HepG2 (cell line): ENCODE measurements at regions not wholly inside any gene's neighbourhood (a gene's known extent, or its start where the extent isn't known, plus 50 kb on each side); places are given as distances from the start of the nearest gene placed in this dataset.

Experiments used
- ATAC-seq: fragments of 200-7000 bp; cut with Tn5 transposase; 3 replicates; pipeline ENCODE4 v1.9.1; 2020; ENCODE audit warnings: mild to moderate bottlenecking, moderate library complexity
- BruUV-seq: library from RNA; stranded (reverse); fragments of 400-500 nt; replicated peaks from 2 replicates; lab custom pipeline; 2021; lab: Mats Ljungman, UMichigan
- CTCF ChIA-PET: fragments of 300-600 bp; formaldehyde crosslinking; extraction: SDS; loops from one replicate; lab custom pipeline; 2021; ENCODE audit warnings: low total read pairs, inconsistent platforms, low intra/inter-chr PET ratio; lab: Yijun Ruan, JAX
- POLR2A ChIA-PET: fragments of 350-600 bp; sonication (Branson Sonifier 250); formaldehyde crosslinking; loops from one replicate; lab custom pipeline; 2020; ENCODE audit warnings: antibody characterized with exemption, inconsistent platforms; lab: Yijun Ruan, JAX
- DNase-seq: peaks from one replicate; pipeline ENCODE4 v3.0.0-alpha.2; 2015; ENCODE audit warnings: low spot score
- FAIRE-seq: peaks from 3 replicates; lab custom pipeline; 2011; peaks lifted over from hg19 to GRCh38; lab: Jason Lieb, UNC
- H2AFZ ChIP-seq: one replicate; pipeline ENCODE4 v1.6.1; 2011; ENCODE audit warnings: low read length, inconsistent platforms
- H3K27ac ChIP-seq: fragments of 300-600 bp; 3 replicates; pipeline ENCODE4 v1.8.0; 2011; ENCODE audit warnings: mixed run types, mild to moderate bottlenecking, mixed read lengths, low read length, inconsistent platforms; ENCODE audit not compliant: insufficient read depth; ENCODE audit errors: extremely low read length
- H3K27me3 ChIP-seq, 2 experiments: fragments of 200-600 bp in 1 of 2; 2 replicates in 1 of 2; 3 replicates in 1 of 2; pipeline versions ENCODE4 v1.6.0 to v1.8.0; 2011; ENCODE audit warnings: low read length in 2 of 2, mild to moderate bottlenecking in 2 of 2, moderate library complexity in 2 of 2, inconsistent platforms in 1 of 2; ENCODE audit not compliant: insufficient read depth in 2 of 2, control insufficient read depth in 1 of 2
- H3K36me3 ChIP-seq, 2 experiments: fragments of 200-600 bp in 1 of 2; replicated peaks in 1 of 2; 2 replicates in 1 of 2; 3 replicates in 1 of 2; pipeline versions ENCODE4 v1.5.1 to v1.8.0; 2011; ENCODE audit warnings: low read length in 2 of 2, inconsistent platforms in 1 of 2; ENCODE audit not compliant: insufficient read depth in 2 of 2, control insufficient read depth in 1 of 2
- H3K4me1 ChIP-seq: 2 replicates; pipeline ENCODE4 v1.5.1; 2012; ENCODE audit warnings: low read length, inconsistent platforms; ENCODE audit not compliant: insufficient read depth
- H3K4me2 ChIP-seq: 2 replicates; pipeline ENCODE4 v1.6.0; 2011; ENCODE audit warnings: low read depth, low read length, inconsistent platforms
- H3K4me3 ChIP-seq, 3 experiments: fragments of 200-600 bp in 1 of 3; sonication (generic), shearing (Covaris generic) in 1 of 3; replicated peaks in 1 of 3; 2 replicates each; pipeline ENCODE4 v1.5.1; 2011 to 2016; ENCODE audit warnings: low read length in 3 of 3, inconsistent platforms in 2 of 3, low read depth in 2 of 3, mild to moderate bottlenecking in 2 of 3, control low read depth in 1 of 3, mixed read lengths in 1 of 3; ENCODE audit not compliant: insufficient read depth in 1 of 3
- H3K79me2 ChIP-seq: one replicate; pipeline ENCODE4 v1.6.1; 2011; ENCODE audit warnings: low read length, inconsistent platforms; ENCODE audit not compliant: insufficient read depth
- H3K9ac ChIP-seq: 2 replicates; pipeline ENCODE4 v1.6.0; 2011; ENCODE audit warnings: mild to moderate bottlenecking, low read depth, low read length, inconsistent platforms; ENCODE audit not compliant: insufficient read depth
- H3K9me3 ChIP-seq: 2 replicates; pipeline ENCODE4 v1.5.1; 2012; ENCODE audit warnings: mild to moderate bottlenecking, low read length
- H4K20me1 ChIP-seq: 2 replicates; pipeline ENCODE4 v1.6.0; 2011; ENCODE audit warnings: inconsistent platforms, mild to moderate bottlenecking, low read length, moderate library complexity; ENCODE audit not compliant: insufficient read depth
- CENPT ChIP-seq: sonication (generic); formaldehyde crosslinking; IDR thresholded peaks from 2 replicates; pipeline ENCODE4 v1.8.0; 2022; ENCODE audit warnings: low read depth, mild to moderate bottlenecking, moderate library complexity, missing genetic modification reagents
- IKZF4 ChIP-seq: sonication (generic); formaldehyde crosslinking; IDR thresholded peaks from 2 replicates; pipeline ENCODE4 v1.5.1; 2020; ENCODE audit warnings: borderline replicate concordance, mild to moderate bottlenecking, low read depth, missing genetic modification reagents; ENCODE audit errors: not compliant biosample characterization
- MAZ ChIP-seq, 2 experiments: sonication (generic) in 1 of 2; formaldehyde crosslinking in 1 of 2; IDR thresholded peaks; 2 replicates each; pipeline versions ENCODE4 v1.5.0 to v1.6.1; 2012 to 2020; ENCODE audit warnings: low read depth in 2 of 2, mild to moderate bottlenecking in 2 of 2, borderline replicate concordance in 1 of 2, improper control_type of control experiment in 1 of 2, low read length in 1 of 2, missing genetic modification reagents in 1 of 2, moderate library complexity in 1 of 2
- PHF8 ChIP-seq: sonication (generic); formaldehyde crosslinking; IDR thresholded peaks from 2 replicates; pipeline ENCODE4 v1.5.0; 2020; ENCODE audit warnings: missing genetic modification reagents
- REXO4 ChIP-seq: sonication (generic); formaldehyde crosslinking; IDR thresholded peaks from 2 replicates; pipeline ENCODE4 v1.8.0; 2022; ENCODE audit warnings: missing genetic modification reagents, mild to moderate bottlenecking, borderline replicate concordance
- RORA ChIP-seq: sonication (generic); formaldehyde crosslinking; IDR thresholded peaks from 2 replicates; pipeline ENCODE4 v1.5.0; 2020; ENCODE audit warnings: mild to moderate bottlenecking, missing genetic modification reagents, moderate library complexity
- SOX5 ChIP-seq: IDR thresholded peaks from 2 replicates; pipeline ENCODE4 v1.6.1; 2016; ENCODE audit warnings: borderline replicate concordance
- TAF1 ChIP-seq: sonication (generic); formaldehyde crosslinking; IDR thresholded peaks from 2 replicates; pipeline ENCODE4 v1.4.0; 2020; ENCODE audit warnings: missing genetic modification reagents
- ZNF329 ChIP-seq: sonication (generic); formaldehyde crosslinking; IDR thresholded peaks from 2 replicates; pipeline ENCODE4 v1.9.0; 2021; ENCODE audit warnings: low read depth, mild to moderate bottlenecking, missing genetic modification reagents
- ZNF713 ChIP-seq: sonication (generic); formaldehyde crosslinking; IDR thresholded peaks from 2 replicates; pipeline ENCODE4 v1.4.0; 2020; ENCODE audit warnings: mild to moderate bottlenecking, missing genetic modification reagents
- WGBS: methylation state at CpG from one replicate; pipeline ENCODE4 v1.1.6; 2017; ENCODE audit warnings: low lambda C conversion rate; 5-methylcytosine and 5-hydroxymethylcytosine counted together
- in situ Hi-C: cut with HindIII; loops from 2 replicates; pipeline ENCODE4 v1.10.0; 2017; ENCODE audit warnings: low pct_unique_long_range_greater_than_20kb; ENCODE audit not compliant: extremely low pct_ligation_motif_present
- intact Hi-C: fragments of 100-400 bp; cut with micrococcal nuclease; formaldehyde crosslinking; loops from one replicate; pipeline ENCODE4 v1.10.0; 2022; ENCODE audit not compliant: unreplicated experiment
- TF ChIP-seq, protein P1 (sequence below): sonication (generic); formaldehyde crosslinking; IDR thresholded peaks from 2 replicates; pipeline ENCODE4 v1.8.1; 2023; ENCODE audit warnings: missing genetic modification reagents, inconsistent platforms, borderline replicate concordance
- TF ChIP-seq, protein P2 (sequence below): sonication (generic); formaldehyde crosslinking; IDR thresholded peaks from 2 replicates; pipeline ENCODE4 v1.9.0; 2021; ENCODE audit warnings: mild to moderate bottlenecking, missing genetic modification reagents

DNA sequence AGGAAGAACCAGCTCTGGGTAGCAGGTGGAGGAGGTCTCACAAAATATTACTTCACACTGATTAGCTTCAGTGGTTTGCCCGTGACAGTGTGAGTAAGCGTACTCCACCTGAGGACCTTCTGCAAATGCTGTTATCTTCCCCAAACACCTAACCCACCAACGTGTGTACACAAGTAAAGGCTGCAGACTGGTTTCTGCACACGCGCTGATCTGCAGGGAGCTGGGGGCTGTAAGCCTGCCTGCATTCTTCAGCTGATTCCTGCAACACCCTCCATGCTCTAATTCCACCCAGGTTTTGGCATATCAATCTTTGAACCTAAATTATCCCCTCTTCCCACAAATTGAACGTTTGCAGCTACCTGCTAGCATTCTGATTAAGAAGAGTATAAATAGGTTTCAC, 820.2 kb downstream of the TRIML1 start:
- WGBS, result 0% methylated on average over 6 of the region's 6 CpGs

More for the DNA sequence above, 820.2 kb downstream of the TRIML1 start:
- H3K4me3 ChIP-seq, result no peak overlapping the region
- BruUV-seq, result no TSS peak
- FAIRE-seq, result no peak
- in situ Hi-C loops (no loop called here), intact Hi-C loops (no loop called here)
- no peak for DNase-seq
- H3K9ac ChIP-seq, result no peak overlapping the region
- H2AFZ ChIP-seq, result no peak overlapping the region
- no peak overlapping the region for H3K4me2 ChIP-seq
- H3K79me2 ChIP-seq, result no peaks in the 10 kb centered on the region
- POLR2A ChIA-PET, result no interaction called here
- no peaks in the 10 kb centered on the region for H3K9me3 ChIP-seq
- H3K36me3 ChIP-seq, result no peaks in the 10 kb centered on the region
- CTCF ChIA-PET, result no interaction called here
- no peaks in the 10 kb centered on the region for H4K20me1 ChIP-seq
- no peaks in the 10 kb centered on the region for H3K27me3 ChIP-seq
- TF ChIP-seq, protein P1, sequence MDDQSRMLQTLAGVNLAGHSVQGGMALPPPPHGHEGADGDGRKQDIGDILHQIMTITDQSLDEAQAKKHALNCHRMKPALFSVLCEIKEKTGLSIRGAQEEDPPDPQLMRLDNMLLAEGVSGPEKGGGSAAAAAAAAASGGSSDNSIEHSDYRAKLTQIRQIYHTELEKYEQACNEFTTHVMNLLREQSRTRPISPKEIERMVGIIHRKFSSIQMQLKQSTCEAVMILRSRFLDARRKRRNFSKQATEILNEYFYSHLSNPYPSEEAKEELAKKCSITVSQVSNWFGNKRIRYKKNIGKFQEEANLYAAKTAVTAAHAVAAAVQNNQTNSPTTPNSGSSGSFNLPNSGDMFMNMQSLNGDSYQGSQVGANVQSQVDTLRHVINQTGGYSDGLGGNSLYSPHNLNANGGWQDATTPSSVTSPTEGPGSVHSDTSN (CRISPR knock-in tag), result no peak
- TF ChIP-seq, protein P2, sequence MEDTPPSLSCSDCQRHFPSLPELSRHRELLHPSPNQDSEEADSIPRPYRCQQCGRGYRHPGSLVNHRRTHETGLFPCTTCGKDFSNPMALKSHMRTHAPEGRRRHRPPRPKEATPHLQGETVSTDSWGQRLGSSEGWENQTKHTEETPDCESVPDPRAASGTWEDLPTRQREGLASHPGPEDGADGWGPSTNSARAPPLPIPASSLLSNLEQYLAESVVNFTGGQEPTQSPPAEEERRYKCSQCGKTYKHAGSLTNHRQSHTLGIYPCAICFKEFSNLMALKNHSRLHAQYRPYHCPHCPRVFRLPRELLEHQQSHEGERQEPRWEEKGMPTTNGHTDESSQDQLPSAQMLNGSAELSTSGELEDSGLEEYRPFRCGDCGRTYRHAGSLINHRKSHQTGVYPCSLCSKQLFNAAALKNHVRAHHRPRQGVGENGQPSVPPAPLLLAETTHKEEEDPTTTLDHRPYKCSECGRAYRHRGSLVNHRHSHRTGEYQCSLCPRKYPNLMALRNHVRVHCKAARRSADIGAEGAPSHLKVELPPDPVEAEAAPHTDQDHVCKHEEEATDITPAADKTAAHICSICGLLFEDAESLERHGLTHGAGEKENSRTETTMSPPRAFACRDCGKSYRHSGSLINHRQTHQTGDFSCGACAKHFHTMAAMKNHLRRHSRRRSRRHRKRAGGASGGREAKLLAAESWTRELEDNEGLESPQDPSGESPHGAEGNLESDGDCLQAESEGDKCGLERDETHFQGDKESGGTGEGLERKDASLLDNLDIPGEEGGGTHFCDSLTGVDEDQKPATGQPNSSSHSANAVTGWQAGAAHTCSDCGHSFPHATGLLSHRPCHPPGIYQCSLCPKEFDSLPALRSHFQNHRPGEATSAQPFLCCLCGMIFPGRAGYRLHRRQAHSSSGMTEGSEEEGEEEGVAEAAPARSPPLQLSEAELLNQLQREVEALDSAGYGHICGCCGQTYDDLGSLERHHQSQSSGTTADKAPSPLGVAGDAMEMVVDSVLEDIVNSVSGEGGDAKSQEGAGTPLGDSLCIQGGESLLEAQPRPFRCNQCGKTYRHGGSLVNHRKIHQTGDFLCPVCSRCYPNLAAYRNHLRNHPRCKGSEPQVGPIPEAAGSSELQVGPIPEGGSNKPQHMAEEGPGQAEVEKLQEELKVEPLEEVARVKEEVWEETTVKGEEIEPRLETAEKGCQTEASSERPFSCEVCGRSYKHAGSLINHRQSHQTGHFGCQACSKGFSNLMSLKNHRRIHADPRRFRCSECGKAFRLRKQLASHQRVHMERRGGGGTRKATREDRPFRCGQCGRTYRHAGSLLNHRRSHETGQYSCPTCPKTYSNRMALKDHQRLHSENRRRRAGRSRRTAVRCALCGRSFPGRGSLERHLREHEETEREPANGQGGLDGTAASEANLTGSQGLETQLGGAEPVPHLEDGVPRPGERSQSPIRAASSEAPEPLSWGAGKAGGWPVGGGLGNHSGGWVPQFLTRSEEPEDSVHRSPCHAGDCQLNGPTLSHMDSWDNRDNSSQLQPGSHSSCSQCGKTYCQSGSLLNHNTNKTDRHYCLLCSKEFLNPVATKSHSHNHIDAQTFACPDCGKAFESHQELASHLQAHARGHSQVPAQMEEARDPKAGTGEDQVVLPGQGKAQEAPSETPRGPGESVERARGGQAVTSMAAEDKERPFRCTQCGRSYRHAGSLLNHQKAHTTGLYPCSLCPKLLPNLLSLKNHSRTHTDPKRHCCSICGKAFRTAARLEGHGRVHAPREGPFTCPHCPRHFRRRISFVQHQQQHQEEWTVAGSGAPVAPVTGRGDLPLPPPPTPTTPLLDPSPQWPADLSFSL (CRISPR knock-in tag), result no peak
- TF ChIP-seq PHF8 (no peak), SOX5 (CRISPR knock-in tag) (no peak), RORA (no peak), IKZF4 (CRISPR knock-in tag) (no peak), ZNF713 (no peak), CENPT (CRISPR knock-in tag) (no peak), REXO4 (CRISPR knock-in tag) (no peak), MAZ (IDR thresholded peaks at IDR 0.05; ENCODE audit: borderline replicate concordance, low read depth, low read length) (no peak), MAZ (CRISPR knock-in tag; IDR thresholded peaks at IDR 0.05; ENCODE audit: low read depth) (no peak), TAF1 (CRISPR knock-in tag) (no peak), ZNF329 (no peak)
- H3K27ac ChIP-seq, result no peak overlapping the region
- no peak for ATAC-seq
- H3K4me1 ChIP-seq, result no peaks in the 10 kb centered on the region
